PC-9 (cell line): ENCODE measurements at regions not wholly inside any gene's neighbourhood (a gene's known extent, or its start where the extent isn't known, plus 50 kb on each side); places are given as distances from the start of the nearest gene placed in this dataset.

ENCODE experiments used
- BruUV-seq: library from RNA; stranded (reverse); fragments of 400-500 nt; replicated peaks from 2 replicates; lab custom pipeline; 2021; lab: Mats Ljungman, UMichigan
- CTCF ChIA-PET: fragments of 300-600 bp; sonication (Branson Sonifier 250); formaldehyde crosslinking; loops from one replicate; lab custom pipeline; 2022; ENCODE audit warnings: antibody characterized with exemption; lab: Charles Lee
- POLR2A ChIA-PET: fragments of 300-600 bp; sonication (Branson Sonifier 250); formaldehyde crosslinking; loops from one replicate; lab custom pipeline; 2022; ENCODE audit warnings: antibody characterized with exemption; ENCODE audit not compliant: unreplicated experiment; lab: Charles Lee
- DNase-seq, 2 experiments: peaks; one replicate each; pipeline versions ENCODE4 v3.0.0 to v3.0.0-alpha.2; 2015 to 2022; ENCODE audit warnings: mixed read lengths in 1 of 2
- H2AFZ ChIP-seq: fragments of 200-600 bp; sonication (generic); 2 replicates; pipeline ENCODE4 v1.8.1; 2017; ENCODE audit warnings: antibody characterized with exemption
- H3F3A ChIP-seq: fragments of 200-600 bp; sonication (generic); 2 replicates; pipeline ENCODE4 v1.8.1; 2017; ENCODE audit warnings: antibody characterized with exemption, mild to moderate bottlenecking, low read depth; ENCODE audit not compliant: insufficient read depth
- H3K27ac ChIP-seq: fragments of 200-600 bp; sonication (generic); 2 replicates; pipeline ENCODE4 v1.6.1; 2016; ENCODE audit warnings: mixed run types
- H3K27me3 ChIP-seq: fragments of 200-600 bp; sonication (generic); 2 replicates; pipeline ENCODE4 v1.6.1; 2016; ENCODE audit warnings: low read depth, mixed run types; ENCODE audit not compliant: insufficient read depth
- H3K36me3 ChIP-seq: fragments of 200-600 bp; sonication (generic); 2 replicates; pipeline ENCODE4 v1.6.1; 2016; ENCODE audit warnings: low read depth, mixed run types
- H3K4me1 ChIP-seq: fragments of 200-600 bp; sonication (generic); replicated peaks from 2 replicates; pipeline ENCODE4 v1.6.1; 2016; ENCODE audit warnings: mixed run types; ENCODE audit not compliant: insufficient read depth
- H3K4me2 ChIP-seq: fragments of 200-600 bp; sonication (generic); 2 replicates; pipeline ENCODE4 v1.6.1; 2017; ENCODE audit warnings: mixed run types
- H3K4me3 ChIP-seq: fragments of 200-600 bp; sonication (generic); 2 replicates; pipeline ENCODE4 v1.6.1; 2016; ENCODE audit warnings: mixed run types
- H3K79me2 ChIP-seq: fragments of 200-600 bp; sonication (generic); 2 replicates; pipeline ENCODE4 v1.6.1; 2017; ENCODE audit warnings: low read depth, mixed run types
- H3K9me2 ChIP-seq: fragments of 200-600 bp; sonication (generic); 2 replicates; pipeline ENCODE4 v1.8.1; 2017; ENCODE audit warnings: mild to moderate bottlenecking; ENCODE audit not compliant: insufficient read depth
- H3K9me3 ChIP-seq: fragments of 200-600 bp; sonication (generic); 2 replicates; pipeline ENCODE4 v1.8.1; 2016; ENCODE audit warnings: low read depth; ENCODE audit not compliant: insufficient read depth
- H4K20me1 ChIP-seq: fragments of 200-600 bp; sonication (generic); 2 replicates; pipeline ENCODE4 v1.8.1; 2017; ENCODE audit not compliant: insufficient read depth
- CTCF ChIP-seq: fragments of 200-600 bp; sonication (generic); conservative IDR thresholded peaks from 2 replicates; pipeline ENCODE4 v1.6.1; 2017; ENCODE audit warnings: mixed run types, antibody characterized with exemption, mild to moderate bottlenecking, moderate library complexity
- EZH2 ChIP-seq: fragments of 200-600 bp; sonication (generic); IDR thresholded peaks from 2 replicates; pipeline ENCODE4 v1.8.0; 2017; ENCODE audit warnings: antibody characterized with exemption, low read depth
- intact Hi-C: fragments of 100-400 bp; cut with micrococcal nuclease; formaldehyde crosslinking; loops from one replicate; pipeline ENCODE4 v1.10.0; 2022; ENCODE audit not compliant: unreplicated experiment

- ChIA-PET CTCF (no interaction called here), POLR2A (no interaction called here)
- no peaks in the 10 kb centered on the region for H3K27me3 ChIP-seq
- no peaks in the 10 kb centered on the region for H4K20me1 ChIP-seq
- H2AFZ ChIP-seq = no peak overlapping the region
- no peaks in the 10 kb centered on the region for H3K36me3 ChIP-seq
- H3K4me3 ChIP-seq = no peak overlapping the region
- H3K9me2 ChIP-seq = no peaks in the 10 kb centered on the region
- no peak for TF ChIP-seq EZH2
- TF ChIP-seq CTCF = no peak
- no peaks in the 10 kb centered on the region for H3F3A ChIP-seq
- H3K79me2 ChIP-seq = no peaks in the 10 kb centered on the region
- DNase-seq = no peak
- H3K4me2 ChIP-seq = no peak overlapping the region
- BruUV-seq = no TSS peak
- H3K4me1 ChIP-seq = no peaks in the 10 kb centered on the region
- no peaks in the 10 kb centered on the region for H3K9me3 ChIP-seq
- H3K27ac ChIP-seq = no peak overlapping the region
- intact Hi-C loops = no loop called here
These were observed 76.0 kb upstream of the MYO3A start for GRCh38 chr10:25858076-25858475.

- POLR2A ChIA-PET = no interaction called here
- CTCF ChIA-PET = no interaction called here
- no peaks in the 10 kb centered on the region for H4K20me1 ChIP-seq
These were observed 68.8 kb upstream of the MYO3A start for GRCh38 chr10:25865267-25865666.

GRCh38 chr10:25867321-25867720, 66.7 kb upstream of the MYO3A start:
- ChIA-PET CTCF (no interaction called here), POLR2A (no interaction called here)
- no peaks in the 10 kb centered on the region for H3K79me2 ChIP-seq
- H3K27ac ChIP-seq = no peak overlapping the region
- intact Hi-C loops = no loop called here
- H3F3A ChIP-seq = no peaks in the 10 kb centered on the region
- no peak overlapping the region for H3K4me2 ChIP-seq
- no peak overlapping the region for H2AFZ ChIP-seq
- no peaks in the 10 kb centered on the region for H3K9me3 ChIP-seq
- H3K36me3 ChIP-seq = no peaks in the 10 kb centered on the region
- H3K27me3 ChIP-seq = no peaks in the 10 kb centered on the region
- no peaks in the 10 kb centered on the region for H3K9me2 ChIP-seq
- BruUV-seq = no TSS peak
- H4K20me1 ChIP-seq = no peaks in the 10 kb centered on the region
- no peak overlapping the region for H3K4me3 ChIP-seq
- no peaks in the 10 kb centered on the region for H3K4me1 ChIP-seq
- no peak for DNase-seq
- no peak for TF ChIP-seq CTCF
- TF ChIP-seq EZH2 = no peak

More at GRCh38 chr10:25865267-25865666, 68.8 kb upstream of the MYO3A start:
- no peaks in the 10 kb centered on the region for H3K79me2 ChIP-seq
- no peaks in the 10 kb centered on the region for H3K9me2 ChIP-seq
- no peak overlapping the region for H3K27ac ChIP-seq
- no peaks in the 10 kb centered on the region for H3K27me3 ChIP-seq
- H3K4me3 ChIP-seq = no peak overlapping the region
- no peaks in the 10 kb centered on the region for H3F3A ChIP-seq
- H3K9me3 ChIP-seq = no peaks in the 10 kb centered on the region
- no peaks in the 10 kb centered on the region for H3K36me3 ChIP-seq
- TF ChIP-seq CTCF (no peak), EZH2 (no peak)
- intact Hi-C loops = no loop called here
- no peak for DNase-seq
- no peak overlapping the region for H3K4me2 ChIP-seq
- no peak overlapping the region for H2AFZ ChIP-seq
- no TSS peak for BruUV-seq
- H3K4me1 ChIP-seq = no peaks in the 10 kb centered on the region
